GM21360 (cell line): ENCODE measurements at regions not wholly inside any gene's neighbourhood (a gene's known extent, or its start where the extent isn't known, plus 50 kb on each side); places are given as distances from the start of the nearest gene placed in this dataset.
"Not testable (repeated sequence)": the region's sequence is repeated elsewhere in the genome, so short reads cannot be mapped to it uniquely, and the experiment has no call there.

Source experiments
- ATAC-seq: cut with Tn5 transposase; IDR thresholded peaks from one replicate; pipeline ENCODE4 v1.9.1; 2021; ENCODE audit warnings: mild to moderate bottlenecking, moderate library complexity; ENCODE audit not compliant: unreplicated experiment

- ATAC-seq, result no peak
These were observed 50.2 kb upstream of the TP53I11 start for GRCh38 chr11:45000918-45001317.

- no peak for ATAC-seq
These were observed 50.9 kb upstream of the TP53I11 start for GRCh38 chr11:45001466-45002165.

GRCh38 chr11:45005106-45005505 is 54.4 kb upstream of the TP53I11 start:
- no peak for ATAC-seq

- no peak for ATAC-seq
These were observed 56.3 kb upstream of the TP53I11 start for GRCh38 chr11:45007011-45007410.

GRCh38 chr11:45015983-45016382 is 65.3 kb upstream of the TP53I11 start:
- ATAC-seq, result not testable (repeated sequence)

- not testable (repeated sequence) for ATAC-seq
These were observed 65.8 kb upstream of the TP53I11 start for GRCh38 chr11:45016446-45016845.

GRCh38 chr11:45017329-45017728 is 66.6 kb upstream of the TP53I11 start:
- ATAC-seq, result no peak

GRCh38 chr11:45021001-45021400 is 70.3 kb upstream of the TP53I11 start:
- no peak for ATAC-seq

GRCh38 chr11:45021692-45022141 is 71.0 kb upstream of the TP53I11 start:
- ATAC-seq, result no peak

- ATAC-seq, result no peak
These were observed 71.8 kb upstream of the TP53I11 start for GRCh38 chr11:45022294-45023064.

- no peak for ATAC-seq
These were observed 72.3 kb upstream of the TP53I11 start for GRCh38 chr11:45023065-45023365.

GRCh38 chr11:45024316-45024715 is 73.6 kb upstream of the TP53I11 start:
- no peak for ATAC-seq

GRCh38 chr11:45024846-45025588 is 74.3 kb upstream of the TP53I11 start:
- no peak for ATAC-seq

GRCh38 chr11:45025716-45026492 is 75.2 kb upstream of the TP53I11 start:
- no peak for ATAC-seq

GRCh38 chr11:45026835-45027234 is 76.2 kb upstream of the TP53I11 start:
- no peak for ATAC-seq

GRCh38 chr11:45027312-45027711 is 76.6 kb upstream of the TP53I11 start:
- no peak for ATAC-seq

GRCh38 chr11:45028911-45029682 is 78.4 kb upstream of the TP53I11 start:
- no peak for ATAC-seq

- no peak for ATAC-seq
These were observed 80.1 kb upstream of the TP53I11 start for GRCh38 chr11:45030778-45031177.

- peak; percentile 83 for ATAC-seq
These were observed 81.3 kb upstream of the TP53I11 start for GRCh38 chr11:45031912-45032519.

GRCh38 chr11:45035413-45035812 is 84.7 kb upstream of the TP53I11 start:
- no peak for ATAC-seq
